K562 (cell line): ENCODE measurements at regions not wholly inside any gene's neighbourhood (a gene's known extent, or its start where the extent isn't known, plus 50 kb on each side); places are given as distances from the start of the nearest gene placed in this dataset.

ENCODE experiments used
- ATAC-seq: fragments of 200-7000 bp; cut with Tn5 transposase; 3 replicates; pipeline ENCODE4 v1.9.1; 2020; ENCODE audit warnings: moderate library complexity
- BruUV-seq: library from RNA; stranded (reverse); fragments of 400-500 nt; replicated peaks from 2 replicates; lab custom pipeline; 2021; lab: Mats Ljungman, UMichigan
- CTCF ChIA-PET: fragments of 300-600 bp; formaldehyde crosslinking; extraction: SDS; loops from one replicate; lab custom pipeline; 2021; ENCODE audit warnings: low intra/inter-chr PET ratio; lab: Yijun Ruan, JAX
- POLR2A ChIA-PET: fragments of 300-600, 350-650 bp; sonication (Branson Sonifier 250); formaldehyde crosslinking; extraction: SDS; loops from one replicate; lab custom pipeline; 2021; ENCODE audit warnings: antibody characterized with exemption, inconsistent platforms; lab: Yijun Ruan, JAX
- DNase-seq, 4 experiments: peaks; one replicate each; pipeline versions ENCODE4 v3.0.0 to v3.0.0-alpha.2; 2011 to 2018; ENCODE audit warnings: low spot score in 3 of 4, mixed read lengths in 3 of 4; ENCODE audit errors: extremely low read depth in 1 of 4
- FAIRE-seq: peaks from 2 replicates; lab custom pipeline; 2011; peaks lifted over from hg19 to GRCh38; lab: Jason Lieb, UNC
- H2AFZ ChIP-seq: 2 replicates; pipeline ENCODE4 v1.6.0; 2011; ENCODE audit warnings: low read depth, low read length, control low read depth, inconsistent platforms
- H3K27ac ChIP-seq: fragments of 200-600 bp; 3 replicates; pipeline ENCODE4 v1.8.0; 2011; ENCODE audit warnings: low read depth, mild to moderate bottlenecking, control low read depth, inconsistent platforms, low read length, moderate library complexity, mixed read lengths; ENCODE audit errors: extremely low read depth
- H3K27me3 ChIP-seq, 2 experiments: fragments of 300-600 bp in 1 of 2; 2 replicates in 1 of 2; 3 replicates in 1 of 2; pipeline versions ENCODE4 v1.6.0 to v1.8.0; 2011; ENCODE audit warnings: inconsistent platforms in 2 of 2, low read length in 2 of 2, mild to moderate bottlenecking in 1 of 2, mixed read lengths in 1 of 2, moderate library complexity in 1 of 2; ENCODE audit not compliant: control insufficient read depth in 2 of 2, insufficient read depth in 2 of 2
- H3K36me3 ChIP-seq: fragments of 300-600 bp; 3 replicates; pipeline ENCODE4 v1.8.0; 2011; ENCODE audit warnings: mild to moderate bottlenecking, low read length, inconsistent platforms; ENCODE audit not compliant: control insufficient read depth, insufficient read depth
- H3K4me1 ChIP-seq, 2 experiments: fragments of 200-600 bp in 1 of 2; replicated peaks in 1 of 2; 2 replicates in 1 of 2; 3 replicates in 1 of 2; pipeline versions ENCODE4 v1.5.1 to v1.8.0; 2011; ENCODE audit warnings: inconsistent platforms in 2 of 2, low read length in 2 of 2, mild to moderate bottlenecking in 1 of 2, mixed read lengths in 1 of 2, moderate library complexity in 1 of 2; ENCODE audit not compliant: control insufficient read depth in 2 of 2, insufficient read depth in 2 of 2
- H3K4me2 ChIP-seq: 2 replicates; pipeline ENCODE4 v1.6.1; 2011; ENCODE audit warnings: low read length, control low read depth, inconsistent platforms, mixed read lengths; ENCODE audit not compliant: insufficient read depth
- H3K4me3 ChIP-seq: fragments of 200-600 bp; sonication (generic), shearing (Covaris generic); 2 replicates; pipeline ENCODE4 v1.5.1; 2016; ENCODE audit warnings: control low read depth, inconsistent platforms
- H3K79me2 ChIP-seq: fragments of 200-600 bp; 3 replicates; pipeline ENCODE4 v1.8.0; 2011; ENCODE audit warnings: low read length, inconsistent platforms; ENCODE audit not compliant: control insufficient read depth, insufficient read depth
- H3K9ac ChIP-seq, 2 experiments: 2 replicates each; pipeline versions ENCODE4 v1.6.0 to v1.6.1; 2011; ENCODE audit warnings: low read depth in 2 of 2, low read length in 2 of 2, control low read depth in 1 of 2, inconsistent platforms in 1 of 2, mild to moderate bottlenecking in 1 of 2, mixed read lengths in 1 of 2; ENCODE audit not compliant: insufficient read depth in 1 of 2
- H3K9me1 ChIP-seq: one replicate; pipeline ENCODE4 v1.6.0; 2011; ENCODE audit warnings: inconsistent platforms, mild to moderate bottlenecking, low read length, moderate library complexity; ENCODE audit not compliant: control insufficient read depth, insufficient read depth
- H3K9me3 ChIP-seq: replicated peaks from 2 replicates; pipeline ENCODE4 v1.5.1; 2011; ENCODE audit warnings: low read depth, low read length, inconsistent platforms; ENCODE audit not compliant: control insufficient read depth, insufficient read depth
- H4K20me1 ChIP-seq: replicated peaks from 2 replicates; pipeline ENCODE4 v1.6.1; 2011; ENCODE audit warnings: low read length, inconsistent platforms, mixed read lengths; ENCODE audit not compliant: control insufficient read depth, insufficient read depth
- CTCF ChIP-seq, 3 experiments: IDR thresholded peaks in 2 of 3; conservative IDR thresholded peaks in 1 of 3; 2 replicates each; pipeline ENCODE4 v1.5.1; 2011 to 2012; ENCODE audit warnings: low read length in 3 of 3, mild to moderate bottlenecking in 3 of 3, control low read depth in 2 of 3, improper control_type of control experiment in 1 of 3, inconsistent platforms in 1 of 3, low read depth in 1 of 3, mixed read lengths in 1 of 3, moderate library complexity in 1 of 3; ENCODE audit not compliant: insufficient read depth in 2 of 3
- HDAC3 ChIP-seq: fragments of 450-650 bp; IDR thresholded peaks from 2 replicates; pipeline ENCODE4 v1.6.1; 2018; ENCODE audit warnings: borderline replicate concordance, mild to moderate bottlenecking, moderate library complexity; ENCODE audit not compliant: partially characterized antibody
- NONO ChIP-seq, 2 experiments: fragments of 200-400 bp in 1 of 2; fragments of 450-650 bp in 1 of 2; formaldehyde crosslinking in 1 of 2; IDR thresholded peaks; 2 replicates each; pipeline ENCODE4 v1.6.1; 2017; ENCODE audit warnings: low read depth in 2 of 2, mild to moderate bottlenecking in 2 of 2, moderate library complexity in 2 of 2, low read length in 1 of 2
- TBL1XR1 ChIP-seq, 2 experiments: IDR thresholded peaks; 2 replicates each; pipeline ENCODE4 v1.6.1; 2012; ENCODE audit warnings: improper control_type of control experiment in 2 of 2, low read length in 2 of 2, mild to moderate bottlenecking in 1 of 2
- WGBS: fragments of 100-300 bp; shearing (Covaris generic); methylation state at CpG from one replicate; pipeline ENCODE4 v1.1.6; 2016; ENCODE audit warnings: low coverage, mixed read lengths; ENCODE audit not compliant: insufficient coverage; ENCODE audit errors: missing lambda C conversion rate; 5-methylcytosine and 5-hydroxymethylcytosine counted together
- in situ Hi-C: fragments of 300-500 bp; cut with MboI; formaldehyde crosslinking; loops from 4 replicates; pipeline ENCODE4 v1.15.0; 2018; ENCODE audit warnings: inconsistent platforms, mixed read lengths
- intact Hi-C: fragments of 100-400 bp; cut with micrococcal nuclease; formaldehyde crosslinking; loops from 2 replicates; pipeline ENCODE4 v1.14.2; 2022

- TF ChIP-seq NONO (IDR thresholded peaks at IDR 0.05; ENCODE audit: low read depth in 2 of 2, low read length in 1 of 2) (no peak), CTCF (IDR thresholded peaks at IDR 0.05 in 2 of 3, conservative IDR thresholded peaks at IDR 0.05 in 1 of 3; ENCODE audit: insufficient read depth in 2 of 3, low read depth in 1 of 3, low read length in 3 of 3) (no peak), TBL1XR1 (IDR thresholded peaks at IDR 0.05; ENCODE audit: low read length in 2 of 2) (no peak)
These were observed 189.7 kb upstream of the GDNF start (continued) for GRCh38 chr5:38029397-38030065.

GRCh38 chr5:38023799-38024198 is 184.0 kb upstream of the GDNF start:
- H3K4me2 ChIP-seq = no peak overlapping the region
- no peak for TF ChIP-seq HDAC3
- TF ChIP-seq CTCF (IDR thresholded peaks at IDR 0.05 in 2 of 3, conservative IDR thresholded peaks at IDR 0.05 in 1 of 3; ENCODE audit: insufficient read depth in 2 of 3, low read depth in 1 of 3, low read length in 3 of 3) = peak in 2 of 3 experiments; percentile 12 to 21; a peak in 2 of 6 replicates
- DNase-seq (peak in 1 of 4 experiments; percentile 12), FAIRE-seq (no peak), ATAC-seq (no peak)
- no peaks in the 10 kb centered on the region for H3K9me1 ChIP-seq
- 1% methylated on average over 4 of the region's 4 CpGs for WGBS
- H3K9me3 ChIP-seq = no peaks in the 10 kb centered on the region
- H3K27me3 ChIP-seq = peaks cover 3 to 9% of the 10 kb centered on the region in 2 experiments; a peak in 3 of 5 replicates
- no peak overlapping the region for H3K4me3 ChIP-seq
- no peak overlapping the region for H3K9ac ChIP-seq
- H3K36me3 ChIP-seq = no peaks in the 10 kb centered on the region
- ChIA-PET CTCF (interaction anchor here (0.6 kb wide), 1 partner anchor 115 kb away, joined by 3 read pairs; no protein-coding TSS in a partner anchor), POLR2A (no interaction called here)
- intact Hi-C loops (no loop called here), in situ Hi-C loops (no loop called here)
- no TSS peak for BruUV-seq
- H3K27ac ChIP-seq = no peak overlapping the region
- H3K79me2 ChIP-seq = no peaks in the 10 kb centered on the region
- no peak overlapping the region for H2AFZ ChIP-seq
- no peaks in the 10 kb centered on the region for H4K20me1 ChIP-seq
- H3K4me1 ChIP-seq = no peaks in the 10 kb centered on the region
